HG02588 (cell line): ENCODE measurements at regions not wholly inside any gene's neighbourhood (a gene's known extent, or its start where the extent isn't known, plus 50 kb on each side); places are given as distances from the start of the nearest gene placed in this dataset.

ENCODE experiments used
- ATAC-seq: cut with Tn5 transposase; IDR thresholded peaks from one replicate; pipeline ENCODE4 v1.9.1; 2021; ENCODE audit warnings: mild to moderate bottlenecking, moderate library complexity; ENCODE audit not compliant: unreplicated experiment

DNA sequence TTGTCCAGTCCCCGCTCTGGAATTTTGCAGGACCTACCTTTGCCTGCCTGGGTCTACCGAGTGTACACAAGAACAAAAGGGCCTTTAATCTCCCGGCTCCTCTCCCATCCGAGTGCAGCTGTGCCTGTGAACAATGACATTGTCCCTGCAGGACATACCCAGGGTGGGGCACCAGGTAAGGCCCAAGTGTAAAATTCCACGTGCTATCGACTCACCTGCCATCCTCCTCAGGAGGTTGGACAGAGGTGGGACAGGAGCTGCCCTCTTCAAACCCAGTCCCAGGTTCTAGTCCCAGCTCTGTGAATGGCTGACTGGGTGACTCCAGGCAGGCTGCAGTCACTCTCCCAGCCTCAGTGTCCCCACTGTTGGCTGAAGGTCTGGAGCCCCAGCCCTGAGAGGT, 159.6 kb upstream of the ALDH1B1 start:
- no peak for ATAC-seq

DNA sequence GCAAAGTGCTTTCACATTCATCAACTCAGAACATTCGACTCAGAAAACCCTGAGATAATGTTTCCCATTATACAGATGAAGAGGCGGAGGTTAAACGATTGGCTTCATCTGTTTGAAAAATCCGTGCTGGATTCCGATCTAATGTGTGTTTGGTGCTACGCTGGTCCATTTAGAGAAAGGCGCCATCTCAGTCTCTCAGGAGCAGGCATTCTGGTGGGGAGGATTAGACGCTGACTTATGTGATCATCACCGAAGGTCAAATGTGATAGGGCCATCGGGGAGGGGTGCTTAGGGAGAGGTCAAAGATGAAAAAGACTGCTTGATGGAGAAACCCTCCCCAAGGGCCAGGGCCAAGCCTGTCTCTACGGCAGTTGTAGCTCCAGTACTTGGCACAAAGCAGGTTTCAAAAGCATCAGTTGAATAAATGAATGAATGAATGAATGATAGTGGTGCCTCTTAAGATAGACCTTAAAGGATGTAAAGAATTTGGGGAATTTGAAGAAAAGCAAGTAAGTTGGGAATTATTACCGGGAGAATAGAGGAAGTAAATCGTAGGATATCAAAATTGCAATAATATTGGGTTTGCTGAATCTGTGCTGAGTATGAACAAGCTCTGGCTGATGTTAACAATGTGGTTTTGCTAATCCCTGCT, 160.6 kb upstream of the SHB start:
- ATAC-seq = no peak

DNA sequence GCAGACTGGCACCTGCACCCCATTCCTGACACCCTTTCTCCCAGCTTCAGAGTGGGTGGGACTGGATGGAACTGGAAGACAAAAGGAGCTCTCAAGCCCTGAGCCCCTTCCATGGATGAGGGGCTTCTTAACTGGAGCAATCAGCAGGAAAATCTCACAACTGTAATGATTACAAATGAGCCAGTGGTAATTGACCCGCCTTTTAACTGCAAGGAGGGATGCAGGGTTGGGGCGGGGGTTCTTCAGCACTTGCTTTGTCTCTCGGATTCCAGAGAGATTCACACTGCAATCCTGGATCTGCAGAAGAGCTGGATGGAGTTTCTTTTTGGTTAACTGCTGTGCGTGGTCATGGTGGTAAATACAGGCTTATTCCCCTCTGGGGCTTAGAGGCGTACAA, 160.1 kb upstream of the SHB start:
- no peak for ATAC-seq

DNA sequence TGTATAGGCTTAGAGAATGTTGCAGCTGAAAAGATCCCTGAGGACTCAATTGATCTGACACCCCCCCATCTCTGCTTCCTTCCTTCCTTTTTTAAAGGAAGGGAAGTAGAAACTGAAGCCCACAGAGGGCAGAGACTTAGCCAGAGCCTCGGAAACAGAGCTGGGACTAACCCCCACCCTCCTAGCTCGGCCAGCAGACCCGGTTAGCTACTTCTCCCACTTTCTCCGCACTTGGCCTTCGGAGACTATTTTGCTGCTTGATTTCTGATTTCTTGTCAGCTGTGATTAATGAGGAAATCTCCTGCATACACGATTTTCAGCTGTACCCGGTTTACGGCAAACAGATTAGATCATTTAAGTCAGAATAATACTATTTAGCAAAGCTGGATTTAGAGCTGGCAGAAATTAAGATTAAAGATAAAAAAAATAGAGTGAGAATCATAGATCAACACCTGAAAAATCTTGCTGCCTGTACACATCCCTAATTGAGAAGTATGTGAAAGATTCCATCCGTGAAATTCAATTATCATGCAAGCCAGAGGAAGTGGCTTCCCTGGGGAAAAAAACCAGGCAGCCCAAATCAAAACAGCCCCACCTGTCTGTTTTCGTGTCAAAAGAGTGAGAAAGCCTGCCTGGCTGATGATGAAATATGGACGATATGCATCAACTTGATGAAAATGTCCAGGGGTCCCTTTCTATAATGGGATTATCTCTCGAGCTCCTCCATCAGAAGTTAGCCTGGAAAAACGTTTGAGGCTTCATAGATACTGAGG, 159.5 kb upstream of the SHB start:
- no peak for ATAC-seq

DNA sequence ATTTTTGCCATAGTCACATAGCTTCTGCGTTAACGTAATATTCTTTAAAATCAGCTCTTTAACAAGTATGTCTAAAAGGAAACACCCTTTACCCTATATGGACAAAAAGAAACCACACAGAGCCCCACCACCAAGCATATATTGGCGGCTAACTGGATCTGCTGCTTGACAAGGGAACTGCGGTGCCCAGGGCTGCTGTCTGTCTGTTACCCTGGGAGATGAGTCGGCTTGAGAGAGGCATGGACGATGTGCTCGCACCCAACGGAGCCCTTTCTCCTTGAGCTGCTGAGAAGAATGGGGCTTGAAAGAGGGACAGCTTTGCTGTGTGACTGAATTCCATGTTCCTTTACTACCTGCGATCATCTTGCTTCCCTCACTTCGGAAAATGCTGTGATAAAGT, 158.6 kb upstream of the SHB start:
- no peak for ATAC-seq

DNA sequence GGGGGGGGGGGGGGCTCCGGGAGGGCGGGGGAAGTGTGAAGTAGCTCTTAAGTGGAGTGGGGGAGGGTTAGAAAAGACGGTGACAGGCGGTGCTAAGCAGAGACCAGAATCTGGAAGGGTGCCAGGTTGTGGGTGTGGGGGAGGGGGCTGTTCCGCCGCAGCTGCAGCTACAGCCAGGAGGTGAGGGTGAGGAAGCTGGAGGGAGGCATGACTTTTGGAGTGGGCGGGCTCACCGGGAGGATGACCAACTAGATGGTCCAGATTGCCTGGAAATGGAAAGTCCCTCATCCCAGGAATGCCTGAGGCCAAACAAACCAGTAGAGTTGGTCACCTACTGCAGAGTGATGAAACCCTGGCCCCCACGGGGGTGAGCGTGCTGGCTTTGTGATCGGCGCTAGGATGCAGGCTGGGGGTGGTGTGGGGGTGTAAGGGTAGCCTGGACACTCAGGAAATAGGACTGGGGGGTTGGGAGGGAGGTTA, 158.1 kb upstream of the SHB start:
- ATAC-seq = peak; percentile 81

DNA sequence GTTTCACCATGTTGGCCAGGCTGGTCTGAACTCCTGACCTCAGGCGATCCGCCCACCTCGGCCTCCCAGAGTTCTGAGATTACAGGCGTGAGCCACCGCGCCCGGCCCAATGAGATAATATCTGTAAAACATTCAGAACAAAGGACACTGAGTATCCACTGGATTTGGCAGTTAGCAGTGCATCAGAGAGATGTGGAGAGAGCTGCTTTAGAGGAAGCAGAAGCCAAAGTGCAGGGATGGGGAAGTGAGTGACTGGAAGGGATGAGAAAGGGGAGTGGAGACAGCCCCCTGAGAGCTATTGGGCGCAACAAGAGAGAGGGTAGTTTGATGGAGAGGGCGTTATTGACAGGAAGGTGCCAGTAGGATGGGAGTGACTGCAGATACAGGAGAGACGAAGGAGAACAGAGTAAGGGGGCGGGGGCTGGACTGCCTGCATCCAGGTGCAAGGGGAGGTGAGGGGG, 157.5 kb upstream of the SHB start:
- no peak for ATAC-seq

DNA sequence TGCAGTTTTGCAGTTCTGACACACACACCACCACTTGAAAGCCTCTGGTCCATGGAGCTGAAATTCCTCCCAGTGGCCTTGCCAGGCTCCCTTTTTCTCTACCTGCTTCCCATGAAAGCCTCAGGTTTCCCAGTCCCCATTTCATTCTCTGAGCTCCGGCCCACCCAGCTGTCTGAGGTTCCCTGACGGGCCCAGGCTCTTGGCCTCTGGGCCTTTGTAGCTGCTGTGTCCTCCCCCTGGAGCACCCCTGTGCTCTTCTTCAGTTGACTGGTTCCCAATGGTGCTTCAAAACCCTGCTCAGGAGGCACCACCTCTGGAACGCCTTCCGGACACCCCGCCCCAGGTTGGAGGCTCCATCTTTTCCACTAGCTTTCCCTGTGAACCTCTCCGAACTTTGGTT, 155.9 kb upstream of the SHB start:
- no peak for ATAC-seq

DNA sequence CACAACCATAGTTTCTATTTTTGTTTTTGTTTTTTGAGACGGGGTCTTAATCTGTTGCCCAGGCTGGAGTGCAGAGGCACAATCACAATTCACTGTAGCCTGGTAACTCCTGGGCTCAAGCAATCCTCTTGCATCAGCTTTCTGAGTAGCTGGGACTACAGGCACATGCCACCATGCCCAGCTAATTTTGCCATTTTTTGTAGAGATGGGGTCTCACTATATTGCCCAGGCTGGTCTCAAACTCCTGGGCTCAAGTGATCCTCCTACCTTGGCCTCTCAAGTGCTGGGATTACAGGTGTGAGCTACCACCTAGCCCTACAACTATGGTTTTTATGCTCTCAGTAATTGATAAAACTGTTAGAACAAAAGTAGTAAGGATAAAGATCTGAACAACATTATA, 147.5 kb upstream of the SHB start:
- no peak for ATAC-seq

DNA sequence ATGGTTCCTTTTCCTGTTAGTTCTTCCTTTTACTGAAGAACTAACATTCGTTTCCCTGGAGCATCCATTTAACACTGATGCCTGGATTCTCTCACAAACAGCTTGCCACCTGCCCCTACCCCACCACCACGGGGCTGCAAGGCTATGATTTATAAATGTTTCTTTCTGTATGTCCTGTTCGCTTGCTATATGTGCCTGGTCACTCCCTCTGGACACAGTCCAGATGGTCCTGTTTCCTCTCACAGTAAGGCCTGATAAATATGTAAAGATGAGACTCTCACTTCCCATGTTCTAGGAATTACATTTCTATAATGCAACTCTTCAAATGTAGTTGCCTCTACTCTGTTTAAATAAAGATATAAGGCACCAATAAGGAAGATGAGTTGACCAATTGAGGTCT, 146.4 kb upstream of the SHB start:
- ATAC-seq = no peak

DNA sequence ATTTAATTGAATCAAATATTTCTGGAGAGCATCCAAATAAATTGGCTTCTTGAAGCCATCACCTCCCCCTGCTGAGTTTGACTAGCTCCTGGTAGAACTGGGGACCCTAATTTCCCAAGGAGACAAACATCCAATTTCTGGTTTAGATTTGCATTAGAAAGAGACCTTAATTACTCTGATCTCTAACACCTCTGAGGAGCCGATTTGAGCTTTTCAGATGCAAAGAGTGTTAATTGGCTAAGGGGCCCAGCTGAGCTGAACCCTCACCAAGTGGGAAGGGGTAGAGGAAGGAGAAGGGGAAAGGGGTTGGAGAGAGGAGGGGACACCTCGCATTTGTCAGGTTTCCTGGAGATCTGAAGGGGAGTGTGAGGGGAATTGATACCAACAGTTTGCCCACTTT, 145.4 kb upstream of the SHB start:
- ATAC-seq = no peak

DNA sequence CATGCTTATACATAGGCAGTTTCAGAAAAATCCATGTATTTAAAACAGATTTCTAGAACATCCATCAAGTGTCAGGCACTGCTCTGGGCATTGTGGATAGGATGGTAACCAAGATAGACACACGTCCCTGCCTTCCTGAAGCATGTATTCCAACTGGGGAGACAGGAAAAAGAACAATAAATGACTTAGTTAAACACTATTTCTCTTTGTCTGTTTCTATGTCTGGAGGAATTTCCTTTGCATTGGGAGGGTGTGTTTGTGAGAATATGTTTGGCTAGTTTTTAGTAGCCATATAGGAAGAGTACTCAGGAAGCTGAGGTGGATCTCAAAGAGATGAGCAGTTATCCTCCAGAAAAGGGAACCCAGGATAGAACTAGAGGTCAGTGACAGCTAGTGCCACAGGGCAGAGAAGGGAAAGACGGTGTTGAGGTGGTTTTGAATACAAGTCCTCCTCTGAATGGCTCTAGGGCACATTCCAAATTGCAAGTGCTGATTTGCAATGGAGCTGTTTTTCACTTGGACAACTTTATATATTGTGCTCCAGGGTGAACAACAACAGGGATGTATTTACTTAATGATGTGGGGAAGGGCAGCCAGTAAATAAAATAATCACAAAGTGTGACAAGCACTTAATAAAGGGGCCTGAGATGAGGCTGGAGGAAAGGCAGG, 144.7 kb upstream of the SHB start:
- no peak for ATAC-seq

DNA sequence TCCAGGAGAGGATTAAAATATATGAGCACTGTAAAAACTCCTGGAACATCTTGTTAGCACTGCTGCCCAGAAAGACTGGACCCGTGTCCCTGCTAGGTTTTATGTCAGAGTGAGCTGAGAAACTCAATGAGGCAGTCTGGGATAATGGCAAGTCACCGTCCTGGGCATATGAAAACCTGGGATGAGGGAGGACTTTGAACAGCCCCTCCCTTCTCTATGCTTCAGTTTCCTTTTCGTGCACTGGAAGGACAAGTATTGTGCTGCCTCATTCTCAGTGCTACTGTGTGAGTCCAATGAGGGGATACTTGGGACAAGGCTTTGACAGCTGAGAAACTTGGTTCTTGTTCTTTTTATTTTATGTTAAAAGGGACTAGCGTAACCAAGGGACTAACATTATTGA, 143.0 kb upstream of the SHB start:
- no peak for ATAC-seq

DNA sequence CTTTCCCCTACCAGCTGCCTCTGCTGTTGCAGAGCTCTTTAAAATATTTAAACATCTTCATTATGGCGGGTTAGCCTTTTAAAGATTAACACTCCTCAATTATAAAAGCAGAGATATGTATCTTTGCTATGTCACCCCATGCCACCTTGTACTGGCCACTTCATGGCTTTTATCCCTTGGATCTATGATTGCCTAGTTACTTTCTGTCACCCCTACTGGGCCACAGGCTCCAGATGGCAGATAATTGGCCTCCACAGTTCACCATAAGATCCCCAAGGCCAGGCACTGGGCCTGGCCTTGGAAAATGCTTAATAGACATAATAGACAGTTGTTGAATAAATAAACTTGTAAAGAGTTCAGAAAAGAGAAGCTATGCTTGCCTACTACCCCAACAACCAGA, 142.0 kb upstream of the SHB start:
- no peak for ATAC-seq

DNA sequence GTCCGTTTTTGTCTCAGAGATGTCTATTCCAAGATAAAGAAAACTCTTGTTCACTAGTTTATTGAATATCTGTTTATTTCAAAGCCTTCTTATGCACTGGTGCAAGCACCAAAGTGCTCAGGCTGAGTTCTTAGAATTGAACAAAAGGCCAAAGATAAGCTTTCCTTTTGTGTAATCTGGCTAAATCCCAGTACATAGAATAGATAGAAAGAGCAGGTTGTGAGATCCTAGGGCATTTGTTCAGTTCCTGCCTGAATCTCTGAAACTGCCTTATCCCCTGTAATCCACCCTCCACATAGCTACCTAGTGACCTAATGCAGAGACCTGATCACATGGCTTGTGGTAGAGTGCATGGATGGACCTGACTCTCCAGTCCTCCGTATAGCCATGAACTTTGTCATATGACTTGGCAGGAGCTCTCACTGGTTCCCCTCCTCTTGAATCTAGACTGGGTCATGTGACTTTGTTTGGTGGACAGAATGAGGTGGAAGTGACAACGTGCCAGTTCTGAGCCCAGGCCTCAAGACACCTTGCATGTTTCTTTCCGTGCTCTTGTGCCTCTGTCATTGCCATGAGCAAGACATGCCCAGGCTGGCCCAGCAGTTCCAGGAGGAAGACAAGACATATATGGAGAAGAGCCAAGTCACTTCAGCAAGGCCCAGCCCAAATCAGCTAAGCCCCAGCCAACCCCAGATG, 139.3 kb upstream of the SHB start:
- no peak for ATAC-seq

DNA sequence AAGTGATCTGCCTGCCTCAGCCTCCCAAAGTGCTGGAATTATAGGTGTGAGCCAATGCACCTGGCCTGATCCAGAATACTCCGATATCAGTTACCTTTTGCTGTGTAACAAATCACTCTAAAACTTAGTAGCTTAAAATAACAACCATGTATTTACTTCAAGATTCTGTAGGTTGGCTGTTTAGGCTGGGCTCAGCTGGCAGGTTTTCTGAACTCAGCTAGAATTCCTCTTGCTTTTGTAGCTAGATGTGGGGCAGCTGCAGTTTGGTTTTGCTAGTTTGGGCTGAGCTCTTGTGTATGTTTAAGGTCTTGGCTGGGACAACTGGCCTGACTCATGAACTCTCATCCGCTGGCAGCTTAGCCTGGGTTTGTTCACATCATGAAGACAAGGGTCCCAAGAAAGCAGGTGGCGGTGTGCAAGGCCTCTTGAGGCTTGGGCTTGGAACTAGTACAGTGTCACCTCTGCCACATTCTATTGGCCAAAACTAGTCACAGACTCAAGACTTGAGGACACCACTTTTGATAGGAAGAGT, 138.3 kb upstream of the SHB start:
- no peak for ATAC-seq

DNA sequence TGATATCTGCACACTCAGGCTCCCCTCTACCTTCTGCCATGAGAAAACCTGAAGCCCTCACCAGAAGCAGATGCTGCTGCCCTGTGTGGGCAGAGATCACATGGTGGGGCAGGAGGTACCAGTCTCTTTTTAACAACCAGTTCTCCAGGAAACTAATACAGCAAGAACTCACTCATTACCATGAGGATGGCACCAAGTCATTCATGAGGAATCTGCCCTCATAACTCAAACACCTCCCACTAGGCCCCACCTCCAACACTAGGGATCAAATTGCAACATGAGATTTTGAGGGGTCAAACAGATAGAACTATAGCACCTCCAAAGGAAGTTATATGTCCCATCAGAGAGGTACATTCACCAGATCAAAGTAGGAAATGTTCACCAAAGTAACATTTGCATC, 136.3 kb upstream of the SHB start:
- ATAC-seq = no peak

DNA sequence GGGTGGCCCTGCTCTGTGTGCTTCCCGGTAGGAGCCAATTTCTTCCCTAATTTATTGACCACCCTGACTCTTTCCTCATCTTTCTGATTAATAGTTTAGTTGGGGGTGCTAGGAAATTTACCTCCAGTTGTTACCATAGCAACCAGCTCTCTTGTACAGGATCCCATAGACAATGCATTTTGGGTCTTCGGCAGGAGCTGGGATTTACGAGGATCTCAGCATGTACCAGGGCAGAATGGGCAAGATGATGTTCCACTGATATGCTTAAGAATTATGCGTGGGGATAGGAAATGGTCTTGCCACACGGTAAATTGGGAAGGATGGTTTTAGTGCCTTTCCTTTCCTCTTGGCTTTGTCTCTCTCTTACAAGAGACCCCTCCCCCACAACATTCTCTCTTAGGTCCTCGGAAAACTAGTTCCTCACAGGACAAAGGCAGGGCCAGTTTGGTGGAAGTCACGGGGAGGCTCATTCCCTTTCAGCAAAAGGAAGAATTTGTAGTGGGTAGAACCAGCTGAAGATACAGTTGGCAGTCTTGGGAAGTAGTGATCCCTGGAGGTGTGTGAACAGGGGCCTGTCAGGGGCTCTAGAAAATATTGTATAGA, 133.4 kb upstream of the SHB start:
- ATAC-seq = no peak

DNA sequence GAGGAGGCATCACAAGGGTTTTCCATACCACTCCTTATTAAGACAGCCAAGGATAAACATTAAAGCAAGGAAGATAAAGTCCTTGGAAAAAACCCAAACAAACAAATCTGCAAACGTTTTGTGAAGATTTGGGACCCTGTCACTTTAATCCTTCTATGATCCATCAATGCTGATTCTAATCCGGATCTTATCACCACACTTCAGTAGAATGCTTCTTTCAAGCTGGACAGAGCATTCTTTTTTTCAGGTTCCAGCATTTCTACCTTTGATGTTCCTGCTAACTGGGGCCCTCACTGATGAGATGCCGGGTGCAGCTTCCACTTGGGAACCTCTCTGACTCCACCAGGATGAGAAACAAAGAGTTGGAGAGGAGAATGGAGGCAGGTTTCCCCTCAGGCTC, 132.8 kb upstream of the SHB start:
- ATAC-seq = no peak

DNA sequence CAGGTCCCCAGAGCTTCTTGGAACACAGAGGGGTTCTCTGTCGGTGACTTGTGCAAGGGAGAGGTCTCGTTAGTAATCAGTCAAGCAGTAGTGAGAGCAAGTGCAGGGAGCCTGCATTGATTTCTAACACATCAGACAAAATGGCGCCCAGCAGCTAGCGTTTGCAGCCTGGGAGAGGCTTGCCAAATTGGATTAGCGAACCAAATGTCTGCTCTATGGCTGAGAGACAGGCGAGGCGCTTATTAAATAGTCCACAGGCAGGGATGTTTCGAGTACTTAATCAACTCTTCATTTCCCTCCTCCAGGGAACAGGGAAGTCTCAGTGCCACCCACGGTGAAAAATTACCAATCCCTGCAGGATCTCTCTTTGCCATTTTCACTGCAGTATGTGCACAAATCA, 131.4 kb upstream of the SHB start:
- ATAC-seq = no peak

DNA sequence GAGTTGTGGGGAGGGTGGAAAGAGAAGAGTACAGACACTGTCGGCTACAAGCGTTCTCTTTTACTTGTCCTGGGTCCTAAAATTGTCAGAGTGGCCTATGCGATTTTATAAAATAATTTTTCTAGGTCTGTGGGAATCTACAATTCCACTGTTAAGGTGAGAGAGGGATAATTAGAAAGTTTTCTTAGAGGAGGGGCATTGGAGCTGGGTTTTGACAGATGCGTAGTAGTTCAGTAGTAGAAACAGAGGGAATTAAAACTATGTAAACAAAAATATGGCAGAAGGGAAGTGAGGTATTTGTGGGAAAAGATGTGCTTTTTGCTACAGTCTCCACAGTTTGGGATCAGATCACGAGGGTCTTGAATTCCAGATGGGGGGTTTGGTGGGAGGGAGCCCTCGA, 129.1 kb upstream of the SHB start:
- no peak for ATAC-seq
